HepG2 (cell line): ENCODE measurements at regions not wholly inside any gene's neighbourhood (a gene's known extent, or its start where the extent isn't known, plus 50 kb on each side); places are given as distances from the start of the nearest gene placed in this dataset.

ENCODE experiments used
- HBP1 ChIP-seq: IDR thresholded peaks from 2 replicates; pipeline ENCODE4 v1.6.1; 2016; ENCODE audit warnings: low read depth, control low read depth
- NCOA1 ChIP-seq: sonication (generic); formaldehyde crosslinking; IDR thresholded peaks from 2 replicates; pipeline ENCODE4 v1.9.0; 2021; ENCODE audit warnings: missing genetic modification reagents
- POLR2A ChIP-seq, 2 experiments: IDR thresholded peaks; 2 replicates each; pipeline ENCODE4 v1.6.1; 2011; ENCODE audit warnings: low read depth in 2 of 2, low read length in 2 of 2, mild to moderate bottlenecking in 1 of 2, moderate library complexity in 1 of 2; ENCODE audit not compliant: insufficient read depth in 1 of 2
- TARDBP ChIP-seq: sonication (generic); formaldehyde crosslinking; IDR thresholded peaks from 2 replicates; pipeline ENCODE4 v1.8.0; 2022; ENCODE audit warnings: mild to moderate bottlenecking, missing genetic modification reagents
- ZBTB37 ChIP-seq: sonication (generic); formaldehyde crosslinking; IDR thresholded peaks from 2 replicates; pipeline ENCODE4 v1.4.0; 2020; ENCODE audit warnings: mild to moderate bottlenecking, missing genetic modification reagents
- ZNF20 ChIP-seq: sonication (generic); formaldehyde crosslinking; IDR thresholded peaks from 2 replicates; pipeline ENCODE4 v1.4.0; 2020; ENCODE audit warnings: mild to moderate bottlenecking, moderate library complexity, missing genetic modification reagents
- ZNF34 ChIP-seq: sonication (generic); formaldehyde crosslinking; IDR thresholded peaks from 2 replicates; pipeline ENCODE4 v1.4.0; 2020; ENCODE audit warnings: mild to moderate bottlenecking, missing genetic modification reagents, borderline replicate concordance
- ZNF577 ChIP-seq: sonication (generic); formaldehyde crosslinking; IDR thresholded peaks from 2 replicates; pipeline ENCODE4 v1.4.0; 2020; ENCODE audit warnings: mild to moderate bottlenecking, low read depth, missing genetic modification reagents, borderline replicate concordance
- TF ChIP-seq, protein P1 (sequence below): sonication (generic); formaldehyde crosslinking; IDR thresholded peaks from 2 replicates; pipeline ENCODE4 v1.9.0; 2021; ENCODE audit warnings: missing genetic modification reagents, borderline replicate concordance
- TF ChIP-seq, protein P2 (sequence below): IDR thresholded peaks from 2 replicates; pipeline ENCODE4 v1.6.1; 2016; ENCODE audit warnings: missing compliant biosample characterization, missing genetic modification reagents, borderline replicate concordance
- TF ChIP-seq, protein P3 (sequence below): IDR thresholded peaks from 2 replicates; pipeline ENCODE4 v1.6.1; 2012; ENCODE audit warnings: inconsistent platforms
- TF ChIP-seq, protein P4 (sequence below): sonication (generic); formaldehyde crosslinking; IDR thresholded peaks from 2 replicates; pipeline ENCODE4 v1.5.0; 2020; ENCODE audit warnings: mild to moderate bottlenecking, missing genetic modification reagents, moderate library complexity

- TF ChIP-seq POLR2A (IDR thresholded peaks at IDR 0.05; ENCODE audit: insufficient read depth in 1 of 2, low read depth in 2 of 2, low read length in 2 of 2) (no peak), ZNF577 (CRISPR knock-in tag) (no peak), TARDBP (CRISPR knock-in tag) (no peak), HBP1 (CRISPR knock-in tag) (no peak), ZBTB37 (no peak), NCOA1 (CRISPR knock-in tag) (no peak), ZNF20 (CRISPR knock-in tag) (no peak), ZNF34 (CRISPR knock-in tag) (no peak)
- TF ChIP-seq, protein P1, sequence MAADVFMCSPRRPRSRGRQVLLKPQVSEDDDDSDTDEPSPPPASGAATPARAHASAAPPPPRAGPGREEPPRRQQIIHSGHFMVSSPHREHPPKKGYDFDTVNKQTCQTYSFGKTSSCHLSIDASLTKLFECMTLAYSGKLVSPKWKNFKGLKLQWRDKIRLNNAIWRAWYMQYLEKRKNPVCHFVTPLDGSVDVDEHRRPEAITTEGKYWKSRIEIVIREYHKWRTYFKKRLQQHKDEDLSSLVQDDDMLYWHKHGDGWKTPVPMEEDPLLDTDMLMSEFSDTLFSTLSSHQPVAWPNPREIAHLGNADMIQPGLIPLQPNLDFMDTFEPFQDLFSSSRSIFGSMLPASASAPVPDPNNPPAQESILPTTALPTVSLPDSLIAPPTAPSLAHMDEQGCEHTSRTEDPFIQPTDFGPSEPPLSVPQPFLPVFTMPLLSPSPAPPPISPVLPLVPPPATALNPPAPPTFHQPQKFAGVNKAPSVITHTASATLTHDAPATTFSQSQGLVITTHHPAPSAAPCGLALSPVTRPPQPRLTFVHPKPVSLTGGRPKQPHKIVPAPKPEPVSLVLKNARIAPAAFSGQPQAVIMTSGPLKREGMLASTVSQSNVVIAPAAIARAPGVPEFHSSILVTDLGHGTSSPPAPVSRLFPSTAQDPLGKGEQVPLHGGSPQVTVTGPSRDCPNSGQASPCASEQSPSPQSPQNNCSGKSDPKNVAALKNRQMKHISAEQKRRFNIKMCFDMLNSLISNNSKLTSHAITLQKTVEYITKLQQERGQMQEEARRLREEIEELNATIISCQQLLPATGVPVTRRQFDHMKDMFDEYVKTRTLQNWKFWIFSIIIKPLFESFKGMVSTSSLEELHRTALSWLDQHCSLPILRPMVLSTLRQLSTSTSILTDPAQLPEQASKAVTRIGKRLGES (CRISPR knock-in tag), result no peak
- TF ChIP-seq, protein P2, sequence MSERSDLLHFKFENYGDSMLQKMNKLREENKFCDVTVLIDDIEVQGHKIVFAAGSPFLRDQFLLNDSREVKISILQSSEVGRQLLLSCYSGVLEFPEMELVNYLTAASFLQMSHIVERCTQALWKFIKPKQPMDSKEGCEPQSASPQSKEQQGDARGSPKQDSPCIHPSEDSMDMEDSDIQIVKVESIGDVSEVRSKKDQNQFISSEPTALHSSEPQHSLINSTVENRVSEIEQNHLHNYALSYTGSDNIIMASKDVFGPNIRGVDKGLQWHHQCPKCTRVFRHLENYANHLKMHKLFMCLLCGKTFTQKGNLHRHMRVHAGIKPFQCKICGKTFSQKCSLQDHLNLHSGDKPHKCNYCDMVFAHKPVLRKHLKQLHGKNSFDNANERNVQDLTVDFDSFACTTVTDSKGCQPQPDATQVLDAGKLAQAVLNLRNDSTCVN (CRISPR knock-in tag), result no peak
- TF ChIP-seq, protein P3, sequence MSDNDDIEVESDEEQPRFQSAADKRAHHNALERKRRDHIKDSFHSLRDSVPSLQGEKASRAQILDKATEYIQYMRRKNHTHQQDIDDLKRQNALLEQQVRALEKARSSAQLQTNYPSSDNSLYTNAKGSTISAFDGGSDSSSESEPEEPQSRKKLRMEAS, result no peak
- TF ChIP-seq, protein P4, sequence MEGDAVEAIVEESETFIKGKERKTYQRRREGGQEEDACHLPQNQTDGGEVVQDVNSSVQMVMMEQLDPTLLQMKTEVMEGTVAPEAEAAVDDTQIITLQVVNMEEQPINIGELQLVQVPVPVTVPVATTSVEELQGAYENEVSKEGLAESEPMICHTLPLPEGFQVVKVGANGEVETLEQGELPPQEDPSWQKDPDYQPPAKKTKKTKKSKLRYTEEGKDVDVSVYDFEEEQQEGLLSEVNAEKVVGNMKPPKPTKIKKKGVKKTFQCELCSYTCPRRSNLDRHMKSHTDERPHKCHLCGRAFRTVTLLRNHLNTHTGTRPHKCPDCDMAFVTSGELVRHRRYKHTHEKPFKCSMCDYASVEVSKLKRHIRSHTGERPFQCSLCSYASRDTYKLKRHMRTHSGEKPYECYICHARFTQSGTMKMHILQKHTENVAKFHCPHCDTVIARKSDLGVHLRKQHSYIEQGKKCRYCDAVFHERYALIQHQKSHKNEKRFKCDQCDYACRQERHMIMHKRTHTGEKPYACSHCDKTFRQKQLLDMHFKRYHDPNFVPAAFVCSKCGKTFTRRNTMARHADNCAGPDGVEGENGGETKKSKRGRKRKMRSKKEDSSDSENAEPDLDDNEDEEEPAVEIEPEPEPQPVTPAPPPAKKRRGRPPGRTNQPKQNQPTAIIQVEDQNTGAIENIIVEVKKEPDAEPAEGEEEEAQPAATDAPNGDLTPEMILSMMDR (CRISPR knock-in tag), result no peak
Measured at GRCh38 chr2:16971722-16972234, 306.1 kb upstream of the CYRIA start.
